ENCODE measurements at regions not wholly inside any gene's neighbourhood (a gene's known extent, or its start where the extent isn't known, plus 50 kb on each side); places are given as distances from the start of the nearest gene placed in this dataset.
A peak's percentile ranks its signal among the peaks of the same experiment; 100 is the strongest.

- peak; percentile 77; the same call in 1 of the 2 replicates for TF ChIP-seq TSHZ1 (tag by site-specific recombination; IDR thresholded peaks at IDR 0.05; ENCODE audit: borderline replicate concordance)
- TF ChIP-seq INSM2 (tag by site-specific recombination; IDR thresholded peaks at IDR 0.05): peak; percentile 58; the same call in 1 of the 2 replicates
- TF ChIP-seq KLF8 (tag by site-specific recombination; IDR thresholded peaks at IDR 0.05): peak; percentile 60
- peak; percentile 74 for TF ChIP-seq PRDM10 (tag by site-specific recombination; IDR thresholded peaks at IDR 0.05)
- peak; percentile 72; the same call in 1 of the 2 replicates for TF ChIP-seq ZNF843 (tag by site-specific recombination; IDR thresholded peaks at IDR 0.05)
- no peak for TF ChIP-seq ZBTB1 (tag by site-specific recombination; IDR thresholded peaks at IDR 0.05)
- TF ChIP-seq ZNF404 (tag by site-specific recombination; IDR thresholded peaks at IDR 0.05): no peak
- 0 out of 2 replicates have a peak, but pooled peaks have one; percentile 55 for TF ChIP-seq MZF1 (tag by site-specific recombination; IDR thresholded peaks at IDR 0.05; ENCODE audit: borderline replicate concordance)
- peak; percentile 86 for TF ChIP-seq ZNF629 (tag by site-specific recombination; IDR thresholded peaks at IDR 0.05)
- no peak for TF ChIP-seq GLIS2 (tag by site-specific recombination; IDR thresholded peaks at IDR 0.05)
- no peak for TF ChIP-seq SALL2 (tag by site-specific recombination; IDR thresholded peaks at IDR 0.05; ENCODE audit: borderline replicate concordance)
- TF ChIP-seq WT1 (tag by site-specific recombination; IDR thresholded peaks at IDR 0.05): peak; percentile 76
- TF ChIP-seq ZNF24 (tag by site-specific recombination; IDR thresholded peaks at IDR 0.05): peak; percentile 43; the same call in 1 of the 2 replicates
- TF ChIP-seq ZFP69B (tag by site-specific recombination; IDR thresholded peaks at IDR 0.05): peak; percentile 80
- no peak for TF ChIP-seq ZNF76 (tag by site-specific recombination; IDR thresholded peaks at IDR 0.05; ENCODE audit: borderline replicate concordance, low read depth)
- no peak for TF ChIP-seq ZNF223 (tag by site-specific recombination; IDR thresholded peaks at IDR 0.05)
- TF ChIP-seq ZNF600 (tag by site-specific recombination; IDR thresholded peaks at IDR 0.05): no peak; the same call in 1 of the 2 replicates
- no peak for TF ChIP-seq ZFP41 (tag by site-specific recombination; IDR thresholded peaks at IDR 0.05; ENCODE audit: borderline replicate concordance)
- no peak for TF ChIP-seq ZNF280D (tag by site-specific recombination; IDR thresholded peaks at IDR 0.05)
- peak; percentile 63 for TF ChIP-seq ZXDB (tag by site-specific recombination; IDR thresholded peaks at IDR 0.05)
- no peak for TF ChIP-seq ZNF704 (tag by site-specific recombination; IDR thresholded peaks at IDR 0.05)
- TF ChIP-seq ZNF639 (tag by site-specific recombination; IDR thresholded peaks at IDR 0.05): peak; percentile 70; the same call in 1 of the 2 replicates
- TF ChIP-seq AEBP2 (tag by site-specific recombination; IDR thresholded peaks at IDR 0.05; ENCODE audit: borderline replicate concordance): no peak
- TF ChIP-seq ZNF23 (tag by site-specific recombination; IDR thresholded peaks at IDR 0.05; ENCODE audit: borderline replicate concordance): no peak
Observed at GRCh38 chr2:45128580-45128997, 119.3 kb upstream of the SIX2 start (continued).
